ENCODE measurements at regions not wholly inside any gene's neighbourhood (a gene's known extent, or its start where the extent isn't known, plus 50 kb on each side); places are given as distances from the start of the nearest gene placed in this dataset.

DNA sequence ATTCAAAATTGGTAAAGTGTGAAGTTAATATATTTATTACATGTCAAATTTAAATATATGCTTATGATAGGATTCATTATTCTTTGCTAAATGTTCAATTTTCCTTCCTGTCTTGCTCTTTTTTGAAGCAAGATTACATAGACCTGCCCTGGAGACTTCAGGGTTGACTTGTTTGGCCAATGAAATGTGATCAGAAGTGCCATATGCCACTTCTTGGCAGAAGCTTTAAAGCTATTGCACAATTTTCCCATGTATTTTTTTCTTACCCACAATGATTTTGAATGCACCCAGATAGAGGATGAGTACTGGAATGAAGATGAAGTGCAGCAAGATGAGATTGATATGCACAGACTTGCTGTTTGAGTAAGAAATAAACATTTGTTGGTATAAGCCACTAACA, 406.3 kb upstream of the BCHE start:
- CTCF ChIA-PET (ENCODE audit: partially characterized antibody) = no interaction called here

GRCh38 chr3:166223120-166223519, 385.9 kb upstream of the BCHE start:
- no peak overlapping the region for H3K27ac Mint-ChIP-seq
- Histone ChIP-seq H3K4me3 (ENCODE audit: low read length in 2 of 2) (no peak overlapping the region), H3K27me3 (ENCODE audit: insufficient read depth, low read length) (no peaks in the 10 kb centered on the region), H3K4me1 (ENCODE audit: insufficient read depth, low read length) (no peaks in the 10 kb centered on the region), H3K36me3 (ENCODE audit: insufficient read depth, low read length) (no peaks in the 10 kb centered on the region), H3K9me3 (ENCODE audit: control insufficient read depth in 1 of 2, low read length in 2 of 2) (no peaks in the 10 kb centered on the region), H3K27ac (ENCODE audit: low read depth, low read length) (no peak overlapping the region)
- no peaks in the 10 kb centered on the region for H3K27me3 Mint-ChIP-seq
- no peak overlapping the region for H3K4me3 Mint-ChIP-seq
- ChIA-PET POLR2A (ENCODE audit: partially characterized antibody) (no interaction called here), CTCF (ENCODE audit: partially characterized antibody) (no interaction called here)
- intact Hi-C loops (cut with micrococcal nuclease) = no loop called here
- no peaks in the 10 kb centered on the region for H3K4me1 Mint-ChIP-seq
- peaks cover 0 to 14% (median 3%) of the 10 kb centered on the region in 8 donors for H3K9me3 Mint-ChIP-seq
- no peaks in the 10 kb centered on the region for H3K36me3 Mint-ChIP-seq
- DNase-seq = no peak

More for the DNA sequence above, 406.3 kb upstream of the BCHE start:
- Histone ChIP-seq H3K4me3 (ENCODE audit: low read length in 2 of 2) (no peak overlapping the region), H3K27me3 (ENCODE audit: insufficient read depth, low read length) (no peaks in the 10 kb centered on the region), H3K36me3 (ENCODE audit: insufficient read depth, low read length) (no peaks in the 10 kb centered on the region), H3K9me3 (ENCODE audit: control insufficient read depth in 1 of 2, low read length in 2 of 2) (no peaks in the 10 kb centered on the region), H3K4me1 (ENCODE audit: insufficient read depth, low read length) (no peaks in the 10 kb centered on the region), H3K27ac (ENCODE audit: low read depth, low read length) (no peak overlapping the region)
- Mint-ChIP-seq H3K36me3 (no peaks in the 10 kb centered on the region), H3K4me1 (no peaks in the 10 kb centered on the region), H3K27me3 (no peaks in the 10 kb centered on the region), H3K9me3 (peaks cover 0 to 6% (median 3%) of the 10 kb centered on the region in 8 donors), H3K4me3 (no peak overlapping the region), H3K27ac (no peak overlapping the region)
- DNase-seq = no peak
- intact Hi-C loops (cut with micrococcal nuclease) = no loop called here
- POLR2A ChIA-PET (ENCODE audit: partially characterized antibody) = no interaction called here

DNA sequence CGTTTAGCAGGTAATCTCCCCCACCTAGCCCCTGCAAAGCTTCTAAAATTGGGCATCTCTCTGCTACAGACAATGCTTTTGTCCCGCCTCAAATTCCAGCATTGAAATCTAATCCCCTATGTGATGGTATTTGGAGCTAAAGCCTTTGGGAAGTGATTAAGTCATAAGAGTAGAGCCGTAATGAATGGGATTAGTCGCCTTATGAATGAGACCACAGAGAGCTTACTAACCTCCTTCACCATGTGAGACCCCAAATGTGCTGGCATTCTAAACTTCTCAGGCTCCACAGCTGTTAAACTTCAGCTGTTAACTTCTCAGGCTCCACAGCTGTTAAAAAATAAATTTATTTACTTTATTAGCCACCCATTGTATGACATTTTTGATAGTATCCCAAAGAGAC, 374.2 kb upstream of the BCHE start:
- Mint-ChIP-seq H3K4me3 (no peak overlapping the region), H3K4me1 (no peaks in the 10 kb centered on the region), H3K27ac (no peak overlapping the region), H3K36me3 (no peaks in the 10 kb centered on the region), H3K9me3 (peaks cover 0 to 16% (median 3%) of the 10 kb centered on the region in 8 donors), H3K27me3 (no peaks in the 10 kb centered on the region)
- H3K27ac ChIP-seq (ENCODE audit: low read depth, low read length) = no peak overlapping the region
- no peak overlapping the region for H3K4me3 ChIP-seq (ENCODE audit: low read length in 2 of 2)
- H3K4me1 ChIP-seq (ENCODE audit: insufficient read depth, low read length) = no peaks in the 10 kb centered on the region
- H3K9me3 ChIP-seq (ENCODE audit: control insufficient read depth in 1 of 2, low read length in 2 of 2) = no peaks in the 10 kb centered on the region
- no peaks in the 10 kb centered on the region for H3K27me3 ChIP-seq (ENCODE audit: insufficient read depth, low read length)
- intact Hi-C loops (cut with micrococcal nuclease) = no loop called here
- no peaks in the 10 kb centered on the region for H3K36me3 ChIP-seq (ENCODE audit: insufficient read depth, low read length)
- ChIA-PET CTCF (ENCODE audit: partially characterized antibody) (no interaction called here), POLR2A (ENCODE audit: partially characterized antibody) (no interaction called here)
- DNase-seq = no peak

GRCh38 chr3:166209701-166210100, 372.5 kb upstream of the BCHE start:
- Histone ChIP-seq H3K4me3 (ENCODE audit: low read length in 2 of 2) (no peak overlapping the region), H3K4me1 (ENCODE audit: insufficient read depth, low read length) (no peaks in the 10 kb centered on the region), H3K36me3 (ENCODE audit: insufficient read depth, low read length) (no peaks in the 10 kb centered on the region), H3K27me3 (ENCODE audit: insufficient read depth, low read length) (no peaks in the 10 kb centered on the region), H3K27ac (ENCODE audit: low read depth, low read length) (no peak overlapping the region), H3K9me3 (ENCODE audit: control insufficient read depth in 1 of 2, low read length in 2 of 2) (no peaks in the 10 kb centered on the region)
- ChIA-PET CTCF (ENCODE audit: partially characterized antibody) (no interaction called here), POLR2A (ENCODE audit: partially characterized antibody) (no interaction called here)
- H3K27ac Mint-ChIP-seq = no peak overlapping the region
- peaks cover 0 to 11% (median 1%) of the 10 kb centered on the region in 8 donors for H3K9me3 Mint-ChIP-seq
- no peak for DNase-seq
- intact Hi-C loops (cut with micrococcal nuclease) = no loop called here
- H3K27me3 Mint-ChIP-seq = no peaks in the 10 kb centered on the region
- no peak overlapping the region for H3K4me3 Mint-ChIP-seq
- H3K4me1 Mint-ChIP-seq = no peaks in the 10 kb centered on the region
- H3K36me3 Mint-ChIP-seq = no peaks in the 10 kb centered on the region

DNA sequence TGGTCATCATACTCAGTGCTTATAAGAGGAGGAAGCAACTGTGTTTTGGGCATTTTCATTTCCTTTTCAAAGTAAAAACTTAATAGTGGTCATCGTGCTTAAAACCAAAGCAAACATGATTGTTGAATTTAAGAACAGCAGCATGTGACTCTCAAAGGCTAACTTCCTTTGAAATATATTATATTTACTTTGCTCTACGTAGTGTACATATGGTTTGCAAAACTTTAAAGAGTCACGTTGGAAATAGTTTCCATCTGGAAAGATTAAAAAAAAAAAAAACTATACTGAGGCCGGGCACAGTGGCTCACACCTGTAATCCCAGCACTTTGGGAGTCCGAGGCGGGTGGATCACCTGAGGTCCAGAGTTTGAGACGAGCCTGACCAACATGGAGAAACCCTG, 367.9 kb upstream of the BCHE start:
- Mint-ChIP-seq H3K36me3 (no peaks in the 10 kb centered on the region), H3K27ac (no peak overlapping the region), H3K4me1 (no peaks in the 10 kb centered on the region), H3K27me3 (no peaks in the 10 kb centered on the region), H3K9me3 (peaks cover 0 to 5% (median 3%) of the 10 kb centered on the region in 8 donors), H3K4me3 (no peak overlapping the region)
- intact Hi-C loops (cut with micrococcal nuclease) = no loop called here
- H3K27ac ChIP-seq (ENCODE audit: low read depth, low read length) = no peak overlapping the region
- CTCF ChIA-PET (ENCODE audit: partially characterized antibody) = no interaction called here
- no peaks in the 10 kb centered on the region for H3K27me3 ChIP-seq (ENCODE audit: insufficient read depth, low read length)
- no peak for DNase-seq
- H3K9me3 ChIP-seq (ENCODE audit: control insufficient read depth in 1 of 2, low read length in 2 of 2) = no peaks in the 10 kb centered on the region
- POLR2A ChIA-PET (ENCODE audit: partially characterized antibody) = no interaction called here
- H3K36me3 ChIP-seq (ENCODE audit: insufficient read depth, low read length) = no peaks in the 10 kb centered on the region
- H3K4me3 ChIP-seq (ENCODE audit: low read length in 2 of 2) = no peak overlapping the region
- H3K4me1 ChIP-seq (ENCODE audit: insufficient read depth, low read length) = no peaks in the 10 kb centered on the region

DNA sequence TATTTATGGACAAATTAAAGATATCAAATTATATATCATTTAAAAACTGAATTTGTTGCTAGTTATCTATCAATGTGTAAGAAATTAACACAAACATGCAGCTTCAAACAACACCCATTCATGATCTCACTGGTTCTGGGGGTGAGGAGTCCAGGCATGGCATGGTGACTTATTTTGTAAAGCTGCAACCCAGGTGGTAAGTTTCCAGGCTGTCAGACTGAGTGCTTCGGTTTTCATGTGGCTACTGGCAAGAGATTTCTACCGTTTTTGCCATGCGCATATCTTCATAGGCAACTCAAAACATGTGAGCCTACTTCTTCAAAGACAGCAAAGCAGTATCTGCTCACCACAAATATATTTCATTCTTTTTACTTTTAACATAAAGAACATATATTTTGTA, 364.3 kb upstream of the BCHE start:
- H3K9me3 ChIP-seq (ENCODE audit: control insufficient read depth in 1 of 2, low read length in 2 of 2) = no peaks in the 10 kb centered on the region
- POLR2A ChIA-PET (ENCODE audit: partially characterized antibody) = no interaction called here
- Mint-ChIP-seq H3K4me3 (no peak overlapping the region), H3K4me1 (no peaks in the 10 kb centered on the region), H3K36me3 (no peaks in the 10 kb centered on the region), H3K27me3 (no peaks in the 10 kb centered on the region), H3K9me3 (peaks cover 0 to 9% (median 4%) of the 10 kb centered on the region in 8 donors), H3K27ac (no peak overlapping the region)
- intact Hi-C loops (cut with micrococcal nuclease) = no loop called here
- no peaks in the 10 kb centered on the region for H3K4me1 ChIP-seq (ENCODE audit: insufficient read depth, low read length)
- no peaks in the 10 kb centered on the region for H3K27me3 ChIP-seq (ENCODE audit: insufficient read depth, low read length)
- H3K36me3 ChIP-seq (ENCODE audit: insufficient read depth, low read length) = no peaks in the 10 kb centered on the region
- CTCF ChIA-PET (ENCODE audit: partially characterized antibody) = no interaction called here
- no peak overlapping the region for H3K27ac ChIP-seq (ENCODE audit: low read depth, low read length)
- DNase-seq = no peak
- no peak overlapping the region for H3K4me3 ChIP-seq (ENCODE audit: low read length in 2 of 2)

GRCh38 chr3:166199491-166199890, 362.3 kb upstream of the BCHE start:
- H3K36me3 Mint-ChIP-seq = no peaks in the 10 kb centered on the region
- H3K9me3 Mint-ChIP-seq = peaks cover 0 to 8% (median 5%) of the 10 kb centered on the region in 8 donors
- ChIA-PET POLR2A (ENCODE audit: partially characterized antibody) (no interaction called here), CTCF (ENCODE audit: partially characterized antibody) (no interaction called here)
- H3K4me1 ChIP-seq (ENCODE audit: insufficient read depth, low read length) = no peaks in the 10 kb centered on the region
- no peak overlapping the region for H3K4me3 Mint-ChIP-seq
- H3K27ac Mint-ChIP-seq = no peak overlapping the region
- no peaks in the 10 kb centered on the region for H3K4me1 Mint-ChIP-seq
- intact Hi-C loops (cut with micrococcal nuclease) = no loop called here
- no peaks in the 10 kb centered on the region for H3K27me3 ChIP-seq (ENCODE audit: insufficient read depth, low read length)
- no peaks in the 10 kb centered on the region for H3K27me3 Mint-ChIP-seq
- no peak for DNase-seq
- no peak overlapping the region for H3K27ac ChIP-seq (ENCODE audit: low read depth, low read length)
- no peaks in the 10 kb centered on the region for H3K9me3 ChIP-seq (ENCODE audit: control insufficient read depth in 1 of 2, low read length in 2 of 2)
- no peaks in the 10 kb centered on the region for H3K36me3 ChIP-seq (ENCODE audit: insufficient read depth, low read length)
- H3K4me3 ChIP-seq (ENCODE audit: low read length in 2 of 2) = no peak overlapping the region

DNA sequence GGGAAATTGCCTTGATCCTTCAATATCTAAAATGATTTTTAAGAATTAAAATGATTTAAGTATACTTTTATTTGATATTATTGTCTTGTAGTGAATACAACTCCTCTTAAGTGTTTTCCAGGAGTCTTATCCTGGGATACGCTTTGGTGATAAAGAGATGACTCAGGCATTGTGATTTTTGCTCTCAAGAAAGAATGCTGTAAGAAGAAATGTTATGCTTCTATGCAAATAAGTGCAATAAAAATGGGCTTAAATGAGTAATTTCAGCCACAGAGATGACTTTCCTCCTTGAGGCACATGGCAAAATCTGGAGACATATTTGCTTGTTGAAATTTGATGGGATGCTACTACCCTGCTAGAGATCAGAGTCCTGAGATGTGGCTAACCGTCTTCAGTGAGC, 358.6 kb upstream of the BCHE start:
- Histone ChIP-seq H3K4me3 (ENCODE audit: low read length in 2 of 2) (no peak overlapping the region), H3K36me3 (ENCODE audit: insufficient read depth, low read length) (no peaks in the 10 kb centered on the region), H3K27me3 (ENCODE audit: insufficient read depth, low read length) (no peaks in the 10 kb centered on the region), H3K9me3 (ENCODE audit: control insufficient read depth in 1 of 2, low read length in 2 of 2) (no peaks in the 10 kb centered on the region), H3K4me1 (ENCODE audit: insufficient read depth, low read length) (no peaks in the 10 kb centered on the region), H3K27ac (ENCODE audit: low read depth, low read length) (no peak overlapping the region)
- Mint-ChIP-seq H3K27ac (no peak overlapping the region), H3K4me3 (no peak overlapping the region), H3K36me3 (no peaks in the 10 kb centered on the region), H3K9me3 (peaks cover 3 to 8% (median 6%) of the 10 kb centered on the region in 8 donors), H3K4me1 (no peaks in the 10 kb centered on the region), H3K27me3 (no peaks in the 10 kb centered on the region)
- POLR2A ChIA-PET (ENCODE audit: partially characterized antibody) = no interaction called here
- DNase-seq = no peak
- CTCF ChIA-PET (ENCODE audit: partially characterized antibody) = no interaction called here
- intact Hi-C loops (cut with micrococcal nuclease) = no loop called here
